NCI-H1048 (cell line): ENCODE measurements at regions not wholly inside any gene's neighbourhood (a gene's known extent, or its start where the extent isn't known, plus 50 kb on each side); places are given as distances from the start of the nearest gene placed in this dataset.
"Not testable (repeated sequence)": the region's sequence is repeated elsewhere in the genome, so short reads cannot be mapped to it uniquely, and the experiment has no call there.

ENCODE experiments used
- DNase-seq: peaks from one replicate; lab custom pipeline; 2025; lab: John Stamatoyannopoulos, UW

DNA sequence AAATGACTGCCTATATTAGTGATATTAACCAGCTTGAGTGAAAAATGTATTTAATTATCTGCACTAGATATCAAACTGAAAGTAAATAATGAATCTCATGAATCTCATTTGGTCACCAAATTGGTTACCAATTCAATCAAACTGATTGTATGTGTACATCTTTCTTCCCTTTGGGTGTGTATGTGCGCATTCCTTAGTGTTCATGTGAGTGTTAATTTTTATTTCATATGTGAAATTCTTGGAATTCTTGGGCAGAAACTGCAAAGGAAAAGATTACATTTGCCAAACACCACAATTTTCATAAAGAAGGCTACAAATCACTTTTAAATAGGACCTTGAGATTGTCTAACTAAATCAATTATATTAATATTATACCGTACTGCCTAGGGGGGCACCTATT lies 648.4 kb upstream of the MARCKS start:
- no peak for DNase-seq

DNA sequence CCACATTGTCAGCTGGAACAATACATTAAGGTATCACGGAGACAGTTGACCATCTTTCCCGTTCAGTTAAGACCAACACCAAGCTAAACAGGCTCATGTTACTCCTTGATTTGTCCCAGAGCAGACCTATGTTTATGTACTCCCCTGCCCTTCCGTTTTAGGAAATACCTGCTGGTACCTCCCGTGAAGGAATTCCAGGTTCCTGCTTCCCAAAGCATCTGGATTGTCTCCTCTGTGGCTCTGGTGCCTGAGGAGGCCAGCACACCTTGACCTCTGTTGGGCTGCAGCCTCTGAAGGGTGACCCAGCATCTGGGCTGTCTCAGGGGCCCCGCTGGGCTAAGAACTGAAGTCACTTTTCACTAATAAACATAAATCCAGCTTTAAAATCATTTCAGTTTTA lies 647.8 kb upstream of the MARCKS start:
- no peak for DNase-seq

DNA sequence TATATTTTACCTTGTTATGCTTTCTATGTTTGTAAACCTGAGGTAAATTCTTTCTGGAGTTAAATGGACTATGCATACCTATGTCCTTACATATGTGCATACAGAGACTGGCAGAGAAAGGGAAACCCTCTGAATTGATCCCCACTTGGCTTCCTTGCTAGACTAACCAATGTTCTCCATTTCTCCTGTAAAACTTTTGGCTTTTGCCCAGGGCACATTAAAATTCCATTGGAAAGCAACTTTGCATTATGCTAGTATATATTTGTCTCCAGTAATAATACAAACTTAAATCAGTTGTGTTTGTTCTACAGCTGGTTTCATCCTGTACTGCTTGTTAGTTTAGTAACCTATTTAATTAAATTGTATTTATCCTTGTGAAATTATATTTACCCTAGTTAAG lies 646.0 kb upstream of the MARCKS start:
- no peak for DNase-seq

DNA sequence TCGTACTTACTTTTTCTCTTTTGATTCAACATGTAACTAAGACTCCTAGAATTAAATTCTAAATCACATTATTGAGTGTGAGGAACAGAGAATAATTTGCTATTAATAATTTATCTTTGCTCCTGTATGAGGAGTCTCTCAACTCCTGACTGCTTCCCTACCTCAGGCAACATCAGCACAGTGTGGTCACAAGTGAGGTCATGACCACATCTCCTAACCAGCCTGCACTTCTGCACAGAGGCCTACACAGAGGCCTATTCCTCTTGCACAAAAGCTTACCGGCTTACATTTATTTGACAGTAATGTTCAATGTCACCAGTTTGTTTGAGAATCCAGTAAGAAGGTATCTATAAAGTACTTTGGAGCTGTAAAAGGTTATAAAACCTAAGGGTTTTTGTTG lies 637.4 kb upstream of the MARCKS start:
- no peak for DNase-seq

DNA sequence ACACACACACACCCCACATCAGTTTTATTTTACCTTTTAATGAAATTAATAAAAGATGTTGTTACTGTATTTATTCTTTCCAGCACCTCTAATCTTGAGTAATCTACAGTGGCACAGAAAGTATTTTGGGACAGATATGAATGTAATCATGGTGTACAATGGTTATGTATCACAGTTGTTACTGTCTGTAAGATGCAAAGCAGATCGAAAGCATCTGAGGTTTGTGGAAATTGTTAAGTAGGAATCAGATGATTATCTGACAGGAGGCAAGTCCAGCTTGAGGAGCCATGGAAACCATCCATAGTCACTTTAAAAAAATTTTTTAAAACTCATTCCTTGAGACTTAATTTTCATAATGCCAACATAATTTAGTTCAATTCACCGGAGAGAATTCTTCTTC lies 636.3 kb upstream of the MARCKS start:
- DNase-seq, result no peak

DNA sequence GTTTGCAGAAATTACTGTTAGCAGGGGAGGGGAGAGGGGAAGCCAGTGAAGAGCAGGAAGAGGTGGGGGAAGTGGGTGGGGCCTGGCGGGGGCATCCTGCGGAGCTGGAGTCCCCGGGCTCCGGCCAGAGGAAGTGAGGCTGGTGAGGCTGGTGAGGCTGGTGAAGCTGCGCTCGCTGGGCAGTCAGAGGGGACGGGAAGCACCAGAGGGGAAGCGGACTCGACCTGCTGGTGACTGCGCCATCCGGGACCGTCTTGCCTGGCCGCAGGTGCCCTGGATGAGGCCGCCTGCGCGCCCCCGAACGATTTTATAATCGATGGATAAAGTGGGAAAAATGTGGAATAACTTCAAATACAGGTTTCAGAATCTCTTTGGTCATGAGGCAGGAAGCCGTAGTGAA lies 635.3 kb upstream of the MARCKS start:
- DNase-seq, result no peak

DNA sequence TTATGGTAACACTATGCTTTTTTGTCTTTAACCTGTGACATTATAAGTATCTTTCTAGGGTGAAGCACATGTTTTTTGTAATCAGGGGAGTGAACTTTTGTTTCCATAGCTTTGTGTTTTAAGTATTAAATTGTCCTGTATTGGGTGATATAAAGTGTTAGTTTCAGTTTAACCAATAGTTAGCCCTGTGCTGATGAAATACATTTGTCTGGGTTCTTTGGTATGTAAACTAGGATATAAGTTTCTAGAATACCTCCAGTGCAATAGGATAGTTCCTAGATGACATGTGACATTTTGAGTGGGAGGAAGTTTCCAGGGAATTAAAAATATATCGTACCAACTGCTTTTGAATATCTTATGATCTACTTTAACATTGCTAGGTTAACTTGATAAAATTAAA lies 611.0 kb upstream of the MARCKS start:
- no peak for DNase-seq

DNA sequence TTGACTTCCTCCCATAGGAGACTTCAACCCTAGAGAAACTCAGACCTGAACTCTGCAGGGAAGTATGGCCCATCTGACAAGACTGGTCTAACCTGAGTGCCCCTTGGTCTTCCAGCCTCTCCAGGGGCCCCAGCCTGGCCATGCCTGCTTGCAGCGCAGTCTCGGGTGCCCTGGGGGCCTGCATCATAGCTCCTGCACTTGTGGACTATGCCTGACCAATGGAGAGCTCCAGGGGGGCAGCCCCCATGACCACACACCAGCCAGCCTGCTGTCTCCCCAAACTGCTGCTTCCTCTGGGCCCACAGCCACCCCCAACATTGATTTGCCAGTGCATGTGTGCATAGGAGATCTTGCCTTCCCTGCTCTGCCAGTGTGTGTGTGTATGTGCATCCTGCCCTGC lies 608.6 kb upstream of the MARCKS start:
- no peak for DNase-seq

DNA sequence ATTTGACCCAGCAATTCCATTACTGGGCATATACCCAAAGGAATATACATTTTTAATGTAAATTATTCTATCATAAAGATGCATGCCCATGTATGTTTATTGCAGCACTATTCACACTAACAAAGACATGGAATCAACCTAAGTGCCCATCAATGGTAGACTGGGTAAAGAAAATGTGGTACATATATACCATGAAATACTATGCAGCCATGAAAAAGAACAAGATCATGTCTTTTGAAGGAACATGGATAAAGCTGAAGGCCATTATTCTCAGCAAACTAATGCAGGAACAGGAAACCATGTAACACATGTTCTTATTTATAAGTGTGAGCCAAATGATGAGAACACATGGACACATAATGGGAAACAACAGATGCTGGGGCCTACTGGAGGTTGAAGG lies 603.0 kb upstream of the MARCKS start:
- not testable (repeated sequence) for DNase-seq

DNA sequence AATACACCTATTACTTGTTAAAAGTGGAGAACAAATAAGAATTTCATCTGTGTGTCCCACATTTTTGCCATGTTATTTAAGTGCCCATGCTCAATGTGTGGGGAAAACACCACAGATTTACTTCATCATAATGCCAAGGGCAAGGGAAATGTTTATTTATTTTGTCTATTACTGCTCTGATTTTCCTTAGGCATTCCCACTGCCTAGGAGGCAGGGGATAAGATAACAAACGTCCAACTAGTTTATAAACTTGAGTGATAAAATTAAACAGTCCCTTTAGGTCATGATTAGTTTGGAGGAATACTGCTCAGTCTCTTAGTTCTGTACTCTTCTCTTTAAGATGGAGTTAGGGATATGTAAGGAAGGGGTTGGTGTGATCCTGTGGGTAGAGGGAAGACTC lies 598.4 kb upstream of the MARCKS start:
- no peak for DNase-seq

DNA sequence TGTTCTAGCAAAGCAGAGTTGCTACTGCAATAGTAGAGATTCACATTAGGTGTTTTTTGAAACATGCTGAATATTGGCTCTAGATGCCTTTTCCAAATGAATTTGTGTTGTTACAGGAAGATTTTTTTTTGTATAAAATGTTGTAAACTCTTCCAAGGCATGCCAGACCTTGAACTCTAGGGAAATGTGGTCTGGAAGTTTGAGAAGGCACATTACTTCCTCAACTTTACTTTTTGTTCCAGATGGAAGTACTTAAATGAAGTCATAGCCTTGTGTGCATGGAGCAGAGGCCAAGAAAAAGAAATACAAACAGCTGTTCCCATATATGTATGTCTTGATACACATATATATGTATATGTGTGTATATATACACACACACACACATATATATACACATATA lies 585.7 kb upstream of the MARCKS start:
- no peak for DNase-seq

DNA sequence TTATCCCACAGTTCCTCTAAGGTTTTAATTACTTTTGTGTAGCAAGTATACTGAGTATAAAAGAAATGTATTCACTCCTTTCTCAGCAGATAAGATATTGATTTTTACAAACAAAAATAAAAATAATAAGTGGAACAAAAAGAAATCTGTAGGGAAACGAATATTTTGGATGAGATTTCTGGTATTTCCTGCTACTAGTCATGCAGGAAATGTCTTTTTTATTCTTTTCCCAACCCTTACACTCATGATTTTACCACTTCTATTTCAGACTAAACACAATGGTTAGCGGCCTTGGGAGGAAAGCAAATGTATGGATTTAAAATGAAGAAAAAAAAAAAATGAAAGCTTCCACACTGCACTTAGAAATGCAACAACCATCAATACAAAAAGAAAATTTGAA lies 580.5 kb upstream of the MARCKS start:
- no peak for DNase-seq

DNA sequence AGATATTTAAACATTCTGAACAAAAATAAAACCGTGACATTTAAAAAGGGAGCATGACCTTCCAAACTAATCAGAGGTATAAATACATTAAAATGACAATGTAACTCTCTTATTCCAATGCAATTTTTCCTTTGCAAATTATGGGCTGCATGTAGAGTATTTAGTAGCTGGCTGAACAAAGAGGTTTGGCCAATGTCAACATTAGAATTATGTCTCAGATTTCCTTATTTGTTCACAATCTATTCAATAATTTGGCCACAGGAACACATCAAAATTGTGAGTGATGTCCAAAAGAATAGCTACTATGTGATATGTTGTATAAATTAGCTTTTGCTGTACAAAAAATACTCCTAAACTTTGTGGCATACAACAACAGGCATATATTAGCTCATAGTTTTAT lies 580.0 kb upstream of the MARCKS start:
- DNase-seq, result no peak

DNA sequence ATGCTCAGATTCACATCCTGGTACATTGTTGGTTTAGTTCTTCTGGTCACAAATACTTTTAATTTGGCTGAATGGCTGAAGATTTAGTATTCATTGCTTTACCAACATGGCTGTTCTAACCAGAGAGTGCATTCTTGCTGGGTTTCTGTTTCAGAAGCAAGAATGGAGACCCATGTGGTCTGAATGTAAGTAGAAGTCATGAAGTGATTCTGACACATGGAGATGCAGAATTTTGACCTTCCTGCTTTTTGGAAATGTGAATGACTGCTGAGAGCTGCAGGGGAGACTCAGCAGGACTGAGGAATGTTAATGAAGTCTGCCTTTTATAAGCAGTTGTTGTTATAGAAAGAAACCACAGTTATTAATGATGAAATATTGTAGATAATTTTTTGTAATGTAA lies 576.1 kb upstream of the MARCKS start:
- no peak for DNase-seq

DNA sequence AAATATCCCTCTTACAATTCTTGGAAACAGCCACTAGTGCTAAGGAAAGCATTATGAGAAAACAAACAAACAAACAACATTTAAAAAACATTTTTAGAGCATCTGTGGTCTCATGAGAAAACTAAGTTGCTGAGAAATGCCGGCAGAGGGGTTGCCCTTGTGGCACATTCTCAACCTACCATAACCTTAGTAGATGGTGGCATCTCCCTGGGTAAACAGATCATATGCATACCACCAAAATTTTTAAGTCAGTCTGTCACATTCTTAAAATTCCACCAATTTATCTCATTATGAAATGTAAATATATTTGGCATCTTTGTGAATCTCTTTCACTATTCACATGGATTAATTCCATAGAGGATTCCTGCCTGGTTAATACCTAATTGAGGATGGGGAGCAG lies 575.7 kb upstream of the MARCKS start:
- no peak for DNase-seq

DNA sequence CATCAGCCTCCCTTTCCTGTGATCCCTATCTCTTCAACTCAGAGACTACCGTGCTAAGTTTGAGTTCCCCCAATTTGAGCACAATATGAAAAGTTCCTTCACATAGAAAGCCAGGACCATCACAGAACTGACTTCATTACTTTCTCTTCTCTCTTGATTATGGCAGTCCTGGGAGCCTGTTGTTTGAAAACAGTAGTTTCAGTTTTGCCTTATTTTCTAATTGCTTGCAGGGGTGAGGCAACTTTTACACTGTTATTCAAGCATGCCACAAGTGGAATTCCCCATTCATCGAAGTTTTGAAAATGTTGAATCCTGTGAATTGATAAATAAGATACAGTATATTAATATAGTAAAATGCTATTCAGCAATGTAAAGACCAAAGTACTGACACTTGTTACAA lies 569.7 kb upstream of the MARCKS start:
- no peak for DNase-seq

DNA sequence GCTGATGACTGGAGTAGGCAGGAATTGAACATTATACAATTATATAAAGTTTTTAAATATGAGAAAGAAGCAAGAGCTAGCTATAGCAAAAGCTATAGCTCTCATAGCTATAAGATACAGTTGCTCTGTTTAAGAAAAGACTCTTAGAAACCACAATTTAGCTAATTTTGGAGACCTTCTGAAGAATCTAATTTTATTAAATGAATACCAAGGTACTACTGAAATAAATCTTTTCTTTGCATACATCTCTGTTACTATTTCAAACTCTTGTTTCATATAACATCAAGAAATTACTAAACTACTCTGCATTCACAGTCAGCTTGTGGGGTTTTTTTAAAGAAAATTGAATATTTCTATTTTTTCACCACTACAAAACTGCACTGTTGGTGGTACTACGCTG lies 568.7 kb upstream of the MARCKS start:
- DNase-seq, result no peak

DNA sequence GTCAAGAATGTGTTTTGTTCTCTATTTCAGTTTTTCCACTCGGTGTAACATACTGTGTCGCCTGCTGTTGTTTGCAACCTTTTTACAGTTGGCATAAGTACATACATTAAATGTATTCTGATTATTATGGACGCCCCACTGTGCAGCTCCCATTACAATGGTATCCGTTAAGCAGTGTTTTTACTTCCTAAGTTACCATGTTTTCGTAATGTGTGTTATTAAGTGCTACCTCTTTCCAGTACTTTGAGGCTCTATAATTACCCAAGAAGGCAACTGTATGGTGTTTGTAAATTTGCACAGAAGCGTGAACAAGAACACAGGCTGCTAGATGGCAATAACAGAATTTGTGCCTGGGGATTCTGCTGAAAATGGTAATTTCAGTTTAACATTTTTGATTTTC lies 568.0 kb upstream of the MARCKS start:
- no peak for DNase-seq

DNA sequence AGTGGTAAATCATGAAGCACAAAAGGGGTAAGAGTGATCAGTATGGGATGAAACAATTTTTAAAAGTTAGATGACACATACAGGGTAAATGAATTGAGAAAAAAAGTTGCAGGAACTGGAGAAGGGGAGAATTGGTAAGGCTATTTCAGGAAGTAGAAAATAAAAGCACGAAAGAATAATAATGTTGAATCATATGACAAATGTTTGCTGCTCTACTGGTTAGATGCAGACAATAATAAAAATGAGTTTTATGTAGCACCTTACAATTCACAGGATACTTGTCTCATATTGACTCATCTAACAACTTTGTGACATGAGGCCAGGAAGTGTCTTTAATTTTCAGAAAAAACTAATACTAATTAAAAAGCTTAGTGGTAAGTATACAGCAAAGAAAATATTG lies 566.5 kb upstream of the MARCKS start:
- no peak for DNase-seq

DNA sequence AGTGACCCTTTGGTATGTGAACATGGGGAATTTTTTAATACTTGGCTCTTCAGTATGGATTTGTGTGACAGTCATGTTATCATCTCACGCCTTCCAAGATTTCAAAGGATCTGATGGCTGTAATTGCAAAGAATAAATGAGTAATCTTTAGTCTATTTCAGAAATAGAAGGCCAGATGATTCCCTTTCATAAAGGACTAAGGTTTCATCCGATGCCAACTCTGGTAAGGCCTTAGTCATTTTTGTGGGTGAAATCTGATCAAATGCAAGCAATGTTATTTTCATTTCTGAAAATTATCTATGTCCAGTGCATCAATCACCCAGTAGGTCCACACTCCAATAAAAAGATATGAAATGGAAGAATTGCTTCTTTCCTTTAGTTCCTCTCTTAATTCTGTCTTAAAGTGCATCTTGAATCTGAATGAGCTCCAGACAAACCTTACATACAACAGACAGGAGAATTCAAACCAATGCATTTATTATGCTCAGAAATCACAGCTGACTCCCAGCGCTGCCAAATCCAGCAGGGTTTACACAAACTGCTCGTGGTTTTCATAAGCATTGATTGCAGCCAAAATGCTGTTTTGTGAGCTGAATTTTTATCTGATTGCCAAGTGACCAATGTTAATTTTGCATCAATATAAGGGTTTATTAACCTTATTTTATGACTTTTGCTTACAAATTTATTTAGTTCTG lies 565.2 kb upstream of the MARCKS start:
- DNase-seq, result no peak

DNA sequence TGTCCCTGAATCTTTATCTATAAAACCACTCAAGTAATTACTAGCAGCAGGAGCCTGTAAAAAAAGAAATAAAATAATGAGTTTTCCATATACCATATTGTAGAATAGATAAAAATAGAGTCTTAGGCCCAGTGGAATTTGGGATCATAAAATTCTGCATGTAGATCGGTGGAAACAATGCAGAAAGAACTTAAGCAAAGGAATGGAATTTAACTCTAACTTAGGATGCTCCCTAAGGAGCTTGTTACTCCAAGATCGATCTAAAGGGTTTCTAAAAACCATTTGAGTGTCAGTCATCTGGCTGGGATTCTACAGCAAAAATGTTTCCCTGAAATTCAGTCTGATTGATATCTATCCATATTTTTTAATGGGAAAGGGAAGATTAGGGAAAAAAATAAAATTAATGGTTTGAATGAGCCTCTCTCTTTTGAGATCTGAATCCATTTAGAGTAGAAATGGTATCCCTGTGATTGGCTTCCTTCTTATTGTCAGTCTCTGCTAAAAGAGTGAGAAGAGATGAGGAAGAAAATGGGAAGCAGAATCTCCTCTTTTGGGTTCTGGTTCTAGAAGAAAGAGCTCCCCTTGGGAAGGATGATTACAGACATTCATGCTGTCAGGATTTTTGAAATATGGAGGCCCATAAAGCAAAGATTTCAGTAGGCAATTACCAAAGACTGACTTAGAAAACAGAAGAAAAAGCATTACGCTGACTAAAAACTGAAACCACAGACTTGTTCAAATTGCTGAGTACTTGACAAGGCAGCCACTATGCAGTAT lies 564.3 kb upstream of the MARCKS start:
- no peak for DNase-seq

DNA sequence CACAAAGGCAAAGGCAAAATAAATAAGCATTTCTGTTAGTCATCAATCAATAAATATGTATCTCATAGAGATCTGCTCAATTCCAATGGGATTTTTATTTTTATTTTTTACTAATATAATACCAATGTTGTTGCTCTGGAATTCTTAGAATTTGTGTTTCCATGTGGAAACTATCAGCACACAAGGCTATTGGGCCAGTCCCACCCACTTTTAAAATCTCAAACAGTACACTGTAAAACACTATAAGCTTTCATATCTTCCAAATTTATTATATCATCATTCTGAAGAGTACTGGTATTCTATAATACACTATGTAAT lies 563.8 kb upstream of the MARCKS start:
- no peak for DNase-seq

DNA sequence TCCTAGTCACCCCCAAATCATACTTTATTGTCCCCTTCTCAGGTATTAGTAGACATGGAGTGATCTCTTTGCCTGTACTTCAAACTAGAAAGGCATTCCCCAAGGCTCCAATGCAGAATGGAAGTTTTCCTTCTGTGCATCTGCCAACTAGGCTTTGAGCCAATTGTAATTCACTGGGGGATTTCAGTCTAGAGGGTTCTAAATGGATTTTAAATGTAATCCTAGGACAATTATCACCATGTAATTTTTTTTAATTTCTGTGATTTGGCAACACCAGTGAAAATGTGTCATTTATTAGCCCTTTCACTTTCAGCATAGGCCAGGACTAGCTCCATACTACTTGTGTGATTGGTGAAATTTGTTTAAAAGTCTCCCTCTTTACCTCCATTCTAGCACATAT lies 557.6 kb upstream of the MARCKS start:
- no peak for DNase-seq

DNA sequence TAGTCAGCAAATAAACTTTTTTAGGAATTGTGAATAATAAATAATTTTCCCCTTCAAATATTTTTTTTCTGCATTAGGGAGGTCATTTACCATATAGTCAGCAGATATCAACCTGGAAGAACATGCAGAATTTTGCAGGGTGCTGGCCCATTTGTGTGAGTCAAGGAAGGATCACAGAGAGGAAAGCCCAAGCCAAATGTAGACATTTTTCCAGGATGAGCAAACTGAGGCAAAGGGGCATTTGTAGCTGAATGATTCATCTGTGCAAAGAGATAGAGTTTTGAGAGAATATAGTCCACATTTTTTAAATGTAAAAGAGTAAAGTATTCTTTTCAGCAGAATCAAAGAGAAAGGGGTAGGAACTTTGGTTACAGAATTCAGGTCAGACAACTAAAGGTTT lies 555.5 kb upstream of the MARCKS start:
- DNase-seq, result no peak
